Stimulated activated CD4-positive, alpha-beta T cell treated with anti-CD3 and anti-CD28 coated beads, Interleukin-1b, Interleukin-23, amount 100 ng/mL, for 24 hours (primary cell): ENCODE measurements at regions not wholly inside any gene's neighbourhood (a gene's known extent, or its start where the extent isn't known, plus 50 kb on each side); places are given as distances from the start of the nearest gene placed in this dataset.
"Not testable (repeated sequence)": the region's sequence is repeated elsewhere in the genome, so short reads cannot be mapped to it uniquely, and the experiment has no call there.

Experiments
- DNase-seq, 4 experiments: peaks; one replicate each; pipeline ENCODE4 v3.0.0-alpha.2; 2020; ENCODE audit warnings: low read depth in 4 of 4, low spot score in 1 of 4

GRCh38 chr6:121544691-121545090 is 109.2 kb downstream of the GJA1 start:
- no peak for DNase-seq

DNA sequence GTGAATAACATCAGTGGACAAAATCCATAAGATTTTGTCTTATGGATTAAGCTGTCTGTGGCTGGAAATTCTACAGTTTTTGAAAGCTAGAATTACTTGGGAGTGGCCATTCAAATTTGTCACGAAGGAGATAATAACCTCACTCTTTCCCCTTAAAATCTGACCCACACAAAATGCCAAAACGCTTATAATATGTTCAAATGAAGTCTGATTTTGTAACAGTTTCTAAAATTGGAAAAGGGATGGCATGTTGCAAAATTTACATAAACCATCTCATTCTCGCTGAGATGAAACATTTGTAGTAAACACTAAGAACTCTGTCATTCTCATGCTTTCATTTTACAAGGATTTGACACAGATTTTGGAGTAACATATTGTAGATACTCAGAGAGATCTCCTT is 112.7 kb downstream of the GJA1 start:
- DNase-seq, result no peak

DNA sequence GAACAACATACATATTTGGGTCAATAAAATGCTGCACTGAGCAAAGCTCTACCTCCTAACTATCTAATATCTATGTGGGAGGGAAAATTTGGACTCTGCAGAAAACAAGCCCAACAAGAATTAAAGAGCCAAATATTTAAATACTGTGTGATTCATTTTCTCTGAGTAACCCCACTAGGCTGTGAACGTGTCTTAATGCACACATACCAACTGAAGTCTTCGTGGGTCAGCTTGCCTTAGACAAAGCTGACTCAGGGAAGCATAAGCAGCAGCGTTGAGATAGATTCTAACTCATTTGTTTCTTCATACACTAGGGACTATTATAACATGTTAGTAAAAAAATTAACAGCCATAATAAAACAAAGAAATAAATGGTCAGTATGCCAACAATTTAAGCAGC is 114.3 kb downstream of the GJA1 start:
- no peak for DNase-seq

DNA sequence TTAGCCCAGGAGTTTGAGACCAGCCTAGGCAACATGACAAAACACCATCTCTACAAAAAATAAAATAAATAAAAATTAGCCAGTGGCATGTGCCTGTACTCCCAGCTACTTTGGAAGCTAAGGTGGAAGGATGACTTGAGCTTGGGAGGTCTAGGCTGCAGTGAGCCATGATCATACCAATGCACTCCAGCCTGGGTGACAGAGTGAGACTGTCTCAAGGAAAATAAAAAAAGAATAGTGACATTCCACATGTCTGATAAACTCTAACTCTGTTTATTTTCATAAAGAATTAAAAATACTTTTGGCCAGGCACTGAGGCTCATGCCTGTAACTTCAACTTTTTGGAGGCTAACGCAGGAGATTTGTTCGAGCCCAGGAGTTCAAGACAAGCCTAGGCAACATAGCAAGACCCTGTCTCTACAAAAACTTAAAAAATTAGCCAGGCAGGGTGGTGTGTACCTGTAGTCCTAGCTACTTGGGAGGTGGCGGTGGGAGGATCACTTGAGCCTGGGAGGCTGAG is 115.1 kb downstream of the GJA1 start:
- no peak for DNase-seq

DNA sequence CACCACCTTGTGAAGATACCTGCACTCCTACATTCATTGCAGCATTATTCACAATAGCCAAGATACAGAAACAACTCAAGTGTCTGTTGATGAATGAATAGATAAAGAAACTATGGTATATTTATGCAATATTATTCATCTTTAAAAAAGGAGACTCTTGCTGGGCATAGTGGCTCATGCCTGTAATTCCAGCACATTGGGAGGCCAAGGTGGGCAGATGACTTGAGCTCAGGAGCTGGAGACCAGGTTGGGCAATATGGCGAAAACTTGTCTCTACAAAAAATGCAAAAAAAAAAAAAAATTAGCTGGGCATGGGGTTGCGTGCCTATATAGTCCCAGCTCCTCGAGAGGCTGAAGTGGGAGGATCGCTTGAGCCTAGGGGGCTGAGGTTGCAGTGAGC is 119.8 kb downstream of the GJA1 start:
- DNase-seq, result no peak

- not testable (repeated sequence) for DNase-seq
These were observed 120.7 kb downstream of the GJA1 start for GRCh38 chr6:121556149-121556548.

DNA sequence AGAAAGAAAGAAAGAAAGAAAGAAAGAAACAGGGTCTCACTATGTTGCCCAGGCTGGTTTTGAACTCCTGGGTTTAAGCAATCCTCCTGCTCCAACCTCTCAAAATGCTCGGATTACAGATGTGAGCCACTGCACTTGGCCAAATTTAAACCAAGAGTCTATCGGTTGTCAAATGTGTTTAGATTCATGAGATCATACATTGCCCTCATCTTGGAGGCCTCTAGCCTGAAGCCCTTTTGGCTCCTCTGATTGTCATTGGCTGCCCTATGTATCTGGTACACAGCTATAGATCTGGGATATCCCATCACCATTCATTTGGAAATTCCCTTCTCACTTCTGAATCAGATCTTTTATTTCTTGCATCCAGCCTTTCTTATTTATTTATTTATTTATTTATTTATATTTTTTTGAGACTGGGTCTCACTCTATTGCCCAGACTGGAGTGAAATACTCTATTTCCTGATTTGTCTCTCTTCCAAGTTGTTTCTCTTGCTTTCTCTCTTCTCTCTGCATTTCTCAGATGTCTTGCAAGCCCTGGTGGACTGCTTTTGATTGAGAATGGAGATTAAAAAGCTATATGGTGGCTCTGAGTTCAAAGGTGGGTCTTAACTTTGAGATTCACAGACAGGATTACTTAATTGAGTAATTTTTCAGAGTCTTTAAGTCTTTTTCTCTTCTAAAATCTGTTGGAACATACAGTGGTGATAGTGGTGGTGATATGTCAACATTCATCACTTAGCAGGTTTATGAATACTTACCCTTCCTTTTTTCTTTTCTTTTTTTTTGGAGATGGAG is 121.9 kb downstream of the GJA1 start:
- DNase-seq, result no peak

- no peak for DNase-seq
These were observed 124.3 kb downstream of the GJA1 start for GRCh38 chr6:121559611-121560269.

DNA sequence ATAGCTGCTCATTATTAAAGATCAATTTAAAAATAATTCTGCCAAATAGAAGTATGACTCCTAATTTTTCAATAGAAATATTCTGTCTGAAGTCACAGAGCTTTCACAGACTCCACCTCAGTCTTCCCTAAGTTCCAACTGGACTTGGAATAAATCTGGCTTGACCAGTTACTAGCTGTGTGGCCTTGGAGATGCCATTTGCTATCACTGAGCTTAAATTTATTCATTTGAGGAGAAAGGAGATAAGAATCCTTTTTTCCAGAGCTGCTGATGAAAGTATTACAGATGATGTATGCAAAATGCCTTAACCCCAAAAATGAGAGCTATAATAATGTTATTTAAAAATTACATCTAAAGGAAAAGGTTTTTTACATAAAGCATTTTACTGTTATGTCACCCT is 125.0 kb downstream of the GJA1 start:
- no peak for DNase-seq

DNA sequence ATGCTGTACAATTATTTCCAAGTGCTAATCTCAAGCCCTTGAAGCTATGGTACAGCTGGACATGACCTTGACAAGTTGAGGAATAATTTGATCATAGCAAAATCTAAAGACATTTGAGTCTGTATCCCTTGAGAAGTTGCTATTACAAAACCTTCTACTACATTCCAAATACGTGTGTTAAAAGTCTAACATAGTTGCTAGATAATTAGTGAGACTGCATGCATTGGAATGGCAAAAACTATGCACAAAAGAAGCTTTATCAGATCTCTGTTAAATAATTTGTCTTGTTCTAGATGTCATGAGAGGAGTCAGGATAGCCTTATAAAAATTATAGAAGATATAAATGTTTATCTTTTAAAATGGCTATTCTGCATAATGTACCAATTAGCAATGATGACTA is 127.8 kb downstream of the GJA1 start:
- DNase-seq, result no peak

- not testable (repeated sequence) for DNase-seq
These were observed 129.1 kb downstream of the GJA1 start for GRCh38 chr6:121564529-121564928.

GRCh38 chr6:121571455-121571854 is 136.0 kb downstream of the GJA1 start:
- no peak for DNase-seq

GRCh38 chr6:121573481-121573880 is 138.0 kb downstream of the GJA1 start:
- DNase-seq, result no peak

DNA sequence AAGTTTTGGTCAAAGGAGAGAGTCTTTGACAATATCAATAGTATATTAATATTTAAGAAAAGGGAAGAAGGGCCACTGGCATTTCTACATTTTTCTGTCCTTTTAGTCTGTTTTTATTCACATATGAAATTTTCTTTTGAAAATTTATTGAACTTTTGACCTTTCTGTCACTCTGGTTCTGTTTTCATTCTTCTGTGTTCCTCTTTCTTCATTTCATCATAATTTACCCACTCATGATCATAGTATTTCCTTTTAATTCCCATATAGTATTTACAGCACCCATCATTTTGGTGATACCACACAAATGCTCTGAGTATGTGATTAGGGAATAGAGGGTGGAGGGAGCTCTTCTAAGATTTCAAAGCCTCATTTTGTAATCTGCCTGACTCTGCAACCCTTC is 142.8 kb downstream of the GJA1 start:
- DNase-seq, result no peak

DNA sequence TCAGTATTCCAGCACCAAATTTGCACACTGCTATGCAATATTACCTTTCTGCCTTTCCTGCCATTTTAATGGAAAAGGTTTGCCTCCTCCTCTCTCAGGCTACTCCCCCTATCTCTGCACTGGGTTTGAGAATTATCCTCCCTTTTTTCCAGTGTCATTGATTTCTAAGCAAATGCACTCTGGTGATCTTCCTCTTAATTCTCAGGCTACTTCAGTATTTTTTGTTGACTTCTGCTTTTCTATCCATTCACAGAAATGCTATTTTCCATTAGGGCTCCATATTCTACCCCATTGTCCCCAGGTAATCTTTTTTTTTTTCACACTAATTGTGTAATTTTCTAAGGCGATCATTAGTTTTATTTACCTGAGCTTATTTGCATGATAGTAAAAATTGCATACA is 144.0 kb downstream of the GJA1 start:
- DNase-seq, result no peak

DNA sequence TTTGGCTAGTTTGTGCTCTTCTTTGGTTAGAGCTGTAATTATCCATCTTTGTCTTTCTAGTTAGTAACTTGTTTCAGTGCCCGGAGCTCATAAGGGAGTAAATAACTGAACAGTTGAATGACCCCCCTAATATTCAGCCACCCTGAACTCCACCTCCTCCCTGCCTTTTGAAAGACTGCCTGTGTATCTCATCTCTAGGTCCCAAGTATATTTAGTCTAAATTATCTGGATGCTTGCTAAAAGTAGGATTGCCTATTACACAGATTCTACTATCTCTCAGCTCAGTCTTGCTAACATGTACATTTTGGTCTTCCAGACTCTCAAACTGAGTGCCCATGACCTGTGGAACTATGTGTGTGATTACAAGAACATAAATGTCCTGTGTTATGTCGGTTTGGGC is 145.9 kb downstream of the GJA1 start:
- no peak for DNase-seq

DNA sequence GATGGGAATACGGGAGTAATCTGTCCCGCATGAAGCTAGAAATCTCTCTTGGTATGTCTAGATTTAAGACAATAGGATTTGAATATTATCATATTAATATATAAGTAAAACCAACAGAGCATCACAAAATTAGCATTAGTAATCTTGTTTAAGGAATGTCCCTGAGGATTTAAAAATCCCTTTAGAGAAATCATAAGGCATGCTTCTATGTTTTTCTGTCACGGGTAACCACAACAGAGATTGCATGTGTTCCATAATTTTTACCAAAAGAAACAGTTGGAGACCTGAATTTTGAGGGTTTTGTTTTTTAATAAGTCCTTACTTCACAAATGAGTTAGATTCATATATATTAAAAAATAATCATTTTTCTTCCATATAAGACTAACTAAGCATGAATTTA is 146.8 kb downstream of the GJA1 start:
- DNase-seq, result no peak

DNA sequence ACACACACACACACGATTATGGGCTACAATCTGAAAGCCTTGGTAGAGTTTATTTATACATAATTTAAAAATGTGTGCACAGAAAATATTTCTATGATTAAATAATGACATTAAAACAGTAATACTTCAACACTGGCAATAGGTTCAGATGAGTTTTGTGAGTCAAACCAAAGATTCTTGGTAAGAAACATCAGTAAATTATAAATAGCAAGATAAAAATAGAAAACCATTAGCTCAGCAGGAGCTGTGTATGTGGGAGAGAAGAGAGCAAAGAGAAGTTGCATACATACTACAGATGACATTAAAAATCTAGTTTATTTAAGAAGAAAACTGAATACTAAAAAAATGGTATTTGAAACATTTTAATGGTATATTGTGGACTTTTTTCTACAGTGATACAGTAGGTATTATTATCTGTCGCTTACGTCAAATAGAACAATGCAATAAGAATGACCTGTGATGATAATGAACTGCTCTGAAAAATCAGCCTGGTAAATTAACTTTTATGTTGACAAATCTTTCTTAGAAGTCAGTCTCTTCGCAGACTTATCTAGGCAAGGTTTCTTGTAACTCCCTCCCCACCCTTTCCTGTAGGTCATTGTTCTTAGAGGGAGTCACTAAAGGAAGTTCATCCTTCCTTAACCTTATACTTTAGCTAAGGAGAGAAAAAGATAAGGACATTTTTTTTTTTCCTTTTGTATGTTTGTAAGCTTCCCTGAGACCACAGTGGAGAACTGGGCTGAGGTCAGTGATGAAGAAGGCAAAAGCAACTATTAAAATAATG is 149.3 kb downstream of the GJA1 start:
- DNase-seq, result no peak

- no peak for DNase-seq
These were observed 155.0 kb downstream of the GJA1 start for GRCh38 chr6:121590438-121590837.

GRCh38 chr6:121590916-121591315 is 155.5 kb downstream of the GJA1 start:
- no peak for DNase-seq

- DNase-seq, result no peak
These were observed 157.0 kb downstream of the GJA1 start for GRCh38 chr6:121592261-121592935.
